Fibroblast of skin of left biceps (primary cell): ENCODE measurements at regions not wholly inside any gene's neighbourhood (a gene's known extent, or its start where the extent isn't known, plus 50 kb on each side); places are given as distances from the start of the nearest gene placed in this dataset.

Experiments used
- DNase-seq, 2 experiments: peaks; one replicate each; pipeline ENCODE4 v3.0.0-alpha.2; 2013; ENCODE audit warnings: low read depth in 2 of 2

GRCh38 chr4:59238212-59238611 lies 1961.9 kb upstream of the ADGRL3 start:
- DNase-seq, result no peak

- no peak for DNase-seq
Observed at GRCh38 chr4:59240011-59240410, 1960.1 kb upstream of the ADGRL3 start.

- no peak for DNase-seq
Observed at GRCh38 chr4:59243038-59243437, 1957.1 kb upstream of the ADGRL3 start.

- no peak for DNase-seq
Observed at GRCh38 chr4:59247032-59247431, 1953.1 kb upstream of the ADGRL3 start.

GRCh38 chr4:59248313-59248712 lies 1951.8 kb upstream of the ADGRL3 start:
- DNase-seq, result no peak

GRCh38 chr4:59249110-59249509 lies 1951.0 kb upstream of the ADGRL3 start:
- no peak for DNase-seq

- DNase-seq, result no peak
Observed at GRCh38 chr4:59258002-59258401, 1942.1 kb upstream of the ADGRL3 start.

- DNase-seq, result no peak
Observed at GRCh38 chr4:59307609-59308008, 1892.5 kb upstream of the ADGRL3 start.

- DNase-seq, result no peak
Observed at GRCh38 chr4:59314637-59315036, 1885.5 kb upstream of the ADGRL3 start.

GRCh38 chr4:59339631-59340030 lies 1860.5 kb upstream of the ADGRL3 start:
- no peak for DNase-seq

- DNase-seq, result no peak
Observed at GRCh38 chr4:59341506-59341905, 1858.6 kb upstream of the ADGRL3 start.

- DNase-seq, result no peak
Observed at GRCh38 chr4:59348949-59349348, 1851.2 kb upstream of the ADGRL3 start.

GRCh38 chr4:59369229-59369628 lies 1830.9 kb upstream of the ADGRL3 start:
- no peak for DNase-seq

- no peak for DNase-seq
Observed at GRCh38 chr4:59374416-59374815, 1825.7 kb upstream of the ADGRL3 start.

- no peak for DNase-seq
Observed at GRCh38 chr4:59380841-59381366, 1819.2 kb upstream of the ADGRL3 start.

- DNase-seq, result no peak
Observed at GRCh38 chr4:59381591-59381990, 1818.5 kb upstream of the ADGRL3 start.

- DNase-seq, result no peak
Observed at GRCh38 chr4:59387759-59388758, 1812.1 kb upstream of the ADGRL3 start.

GRCh38 chr4:59393780-59394179 lies 1806.3 kb upstream of the ADGRL3 start:
- no peak for DNase-seq

- no peak for DNase-seq
Observed at GRCh38 chr4:59400334-59400733, 1799.8 kb upstream of the ADGRL3 start.

GRCh38 chr4:59409647-59410046 lies 1790.5 kb upstream of the ADGRL3 start:
- DNase-seq, result no peak

GRCh38 chr4:59412739-59413138 lies 1787.4 kb upstream of the ADGRL3 start:
- DNase-seq, result no peak

- no peak for DNase-seq
Observed at GRCh38 chr4:59455751-59456150, 1744.4 kb upstream of the ADGRL3 start.

- no peak for DNase-seq
Observed at GRCh38 chr4:59457576-59457975, 1742.5 kb upstream of the ADGRL3 start.
